Smooth muscle cell (in vitro differentiated cells): ENCODE measurements at regions not wholly inside any gene's neighbourhood (a gene's known extent, or its start where the extent isn't known, plus 50 kb on each side); places are given as distances from the start of the nearest gene placed in this dataset.

Source experiments
- DNase-seq: peaks from one replicate; lab custom pipeline; 2025; ENCODE audit not compliant: unreplicated experiment; lab: John Stamatoyannopoulos, UW
- H2AFZ ChIP-seq: fragments of 200-600 bp; sonication (generic); 2 replicates; pipeline ENCODE4 v1.6.0; 2016; ENCODE audit warnings: antibody characterized with exemption, low read depth, mild to moderate bottlenecking
- H3F3A ChIP-seq: fragments of 200-600 bp; sonication (generic); 2 replicates; pipeline ENCODE4 v1.6.0; 2017; ENCODE audit warnings: antibody characterized with exemption, low read depth
- H3K27ac ChIP-seq: fragments of 200-600 bp; sonication (generic); 2 replicates; pipeline ENCODE4 v1.5.1; 2016; ENCODE audit warnings: low read depth, mild to moderate bottlenecking
- H3K27me3 ChIP-seq: fragments of 200-600 bp; sonication (generic); 2 replicates; pipeline ENCODE4 v1.6.1; 2016; ENCODE audit warnings: low read depth, mild to moderate bottlenecking
- H3K36me3 ChIP-seq: fragments of 200-600 bp; sonication (generic); 2 replicates; pipeline ENCODE4 v1.5.1; 2016; ENCODE audit warnings: low read depth
- H3K4me1 ChIP-seq: fragments of 200-600 bp; sonication (generic); 2 replicates; pipeline ENCODE4 v1.5.1; 2016; ENCODE audit warnings: low read depth
- H3K4me2 ChIP-seq: fragments of 200-600 bp; sonication (generic); 2 replicates; pipeline ENCODE4 v1.6.0; 2016; ENCODE audit warnings: mild to moderate bottlenecking
- H3K4me3 ChIP-seq: fragments of 200-600 bp; sonication (generic); 2 replicates; pipeline ENCODE4 v1.5.1; 2016; ENCODE audit warnings: mild to moderate bottlenecking
- H3K79me2 ChIP-seq: fragments of 200-600 bp; sonication (generic); 2 replicates; pipeline ENCODE4 v1.6.0; 2016; ENCODE audit warnings: low read depth, mild to moderate bottlenecking
- H3K9ac ChIP-seq: fragments of 200-600 bp; sonication (generic); 2 replicates; pipeline ENCODE4 v1.6.0; 2016; ENCODE audit warnings: low read depth
- H3K9me3 ChIP-seq: fragments of 200-600 bp; sonication (generic); replicated peaks from 2 replicates; pipeline ENCODE4 v1.5.1; 2016; ENCODE audit warnings: low read depth
- H4K20me1 ChIP-seq: fragments of 200-600 bp; sonication (generic); 2 replicates; pipeline ENCODE4 v1.6.0; 2016; ENCODE audit warnings: low read depth
- WGBS: methylation state at CpG from one replicate; pipeline ENCODE4 v1.1.7; 2016; ENCODE audit warnings: low lambda C conversion rate; 5-methylcytosine and 5-hydroxymethylcytosine counted together
- TF ChIP-seq, protein P1 (sequence below): fragments of 200-600 bp; sonication (generic); IDR thresholded peaks from 2 replicates; pipeline ENCODE4 v1.5.1; 2017; ENCODE audit warnings: borderline replicate concordance, mild to moderate bottlenecking, antibody characterized with exemption; ENCODE audit not compliant: insufficient read depth, poor library complexity, severe bottlenecking

DNA sequence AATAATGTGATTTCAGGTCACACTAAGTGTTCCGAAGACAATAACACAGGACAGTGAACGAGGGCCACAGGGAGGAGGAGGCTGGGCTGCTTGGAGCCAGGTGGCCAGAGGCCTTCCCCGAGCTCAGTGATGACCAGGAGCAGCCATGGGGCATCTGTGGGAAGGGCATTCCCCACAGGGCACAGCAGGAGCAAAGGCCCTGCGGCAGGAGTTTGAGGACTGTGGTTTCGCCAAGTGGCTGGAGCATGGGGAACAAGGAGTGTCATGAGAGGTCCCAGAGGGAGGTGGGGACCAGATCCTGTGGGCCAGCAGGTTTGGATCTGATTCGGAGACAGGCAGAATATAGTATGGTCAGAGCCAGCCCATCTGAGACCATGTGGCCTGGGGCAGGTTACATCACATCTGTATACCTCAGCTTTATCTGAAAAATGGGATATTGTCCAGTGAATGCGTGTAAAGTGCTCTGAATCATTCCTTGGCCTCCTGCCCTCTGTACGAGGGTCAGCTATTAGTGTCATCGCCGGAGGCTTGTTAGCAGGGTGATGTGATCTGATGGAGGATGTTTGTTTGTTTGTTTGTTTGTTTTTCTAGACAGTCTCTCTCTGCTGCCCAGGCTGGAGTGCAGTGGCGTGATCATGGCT lies 176.8 kb downstream of the KATNIP start:
- no peak for DNase-seq
- 95% methylated on average over 11 of the region's 11 CpGs for WGBS

DNA sequence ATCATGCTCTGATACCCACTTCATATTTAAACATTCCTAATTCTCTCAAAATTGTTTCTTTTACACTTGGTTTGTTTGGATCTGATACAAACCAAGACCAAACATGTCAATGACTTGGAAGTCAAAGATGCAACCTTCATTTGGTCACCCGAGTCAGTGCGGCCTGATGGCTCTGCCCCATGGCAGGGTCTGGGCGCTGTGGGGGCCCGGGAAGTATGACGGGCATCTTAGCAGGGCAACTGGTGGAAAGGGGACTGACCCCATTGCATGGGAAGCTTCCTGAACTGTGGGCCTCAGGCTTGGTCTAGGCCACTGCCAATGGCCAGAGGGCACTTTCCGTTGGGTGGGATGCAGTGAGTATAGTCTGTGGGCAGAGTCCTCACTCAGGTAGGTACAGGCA lies 178.0 kb downstream of the KATNIP start:
- Histone ChIP-seq H3K4me2 (no peak overlapping the region), H3K79me2 (no peaks in the 10 kb centered on the region), H3K27me3 (no peaks in the 10 kb centered on the region), H3K4me1 (peaks cover 9% of the 10 kb centered on the region), H4K20me1 (no peaks in the 10 kb centered on the region), H3K27ac (no peak overlapping the region), H3K36me3 (no peaks in the 10 kb centered on the region), H3K4me3 (no peak overlapping the region), H3F3A (no peaks in the 10 kb centered on the region), H3K9ac (no peak overlapping the region), H3K9me3 (no peaks in the 10 kb centered on the region), H2AFZ (no peak overlapping the region)
- no peak for DNase-seq
- WGBS, result 96% methylated on average over 6 of the region's 6 CpGs
- TF ChIP-seq, protein P1, sequence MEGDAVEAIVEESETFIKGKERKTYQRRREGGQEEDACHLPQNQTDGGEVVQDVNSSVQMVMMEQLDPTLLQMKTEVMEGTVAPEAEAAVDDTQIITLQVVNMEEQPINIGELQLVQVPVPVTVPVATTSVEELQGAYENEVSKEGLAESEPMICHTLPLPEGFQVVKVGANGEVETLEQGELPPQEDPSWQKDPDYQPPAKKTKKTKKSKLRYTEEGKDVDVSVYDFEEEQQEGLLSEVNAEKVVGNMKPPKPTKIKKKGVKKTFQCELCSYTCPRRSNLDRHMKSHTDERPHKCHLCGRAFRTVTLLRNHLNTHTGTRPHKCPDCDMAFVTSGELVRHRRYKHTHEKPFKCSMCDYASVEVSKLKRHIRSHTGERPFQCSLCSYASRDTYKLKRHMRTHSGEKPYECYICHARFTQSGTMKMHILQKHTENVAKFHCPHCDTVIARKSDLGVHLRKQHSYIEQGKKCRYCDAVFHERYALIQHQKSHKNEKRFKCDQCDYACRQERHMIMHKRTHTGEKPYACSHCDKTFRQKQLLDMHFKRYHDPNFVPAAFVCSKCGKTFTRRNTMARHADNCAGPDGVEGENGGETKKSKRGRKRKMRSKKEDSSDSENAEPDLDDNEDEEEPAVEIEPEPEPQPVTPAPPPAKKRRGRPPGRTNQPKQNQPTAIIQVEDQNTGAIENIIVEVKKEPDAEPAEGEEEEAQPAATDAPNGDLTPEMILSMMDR, result no peak

More for the DNA sequence above, 176.8 kb downstream of the KATNIP start:
- Histone ChIP-seq H3K9ac (no peak overlapping the region), H2AFZ (no peak overlapping the region), H3K27me3 (no peaks in the 10 kb centered on the region), H3F3A (no peaks in the 10 kb centered on the region), H3K9me3 (no peaks in the 10 kb centered on the region), H3K4me2 (no peak overlapping the region), H3K4me1 (peaks cover 9% of the 10 kb centered on the region), H3K36me3 (no peaks in the 10 kb centered on the region), H3K79me2 (no peaks in the 10 kb centered on the region), H3K27ac (no peak overlapping the region), H3K4me3 (no peak overlapping the region), H4K20me1 (no peaks in the 10 kb centered on the region)
- TF ChIP-seq, protein P1, result no peak

GRCh38 chr16:27728691-27729090 lies 178.7 kb downstream of the KATNIP start:
- Histone ChIP-seq H3K4me2 (no peak overlapping the region), H3K9me3 (no peaks in the 10 kb centered on the region), H2AFZ (no peak overlapping the region), H3K27me3 (no peaks in the 10 kb centered on the region), H3K4me3 (no peak overlapping the region), H4K20me1 (no peaks in the 10 kb centered on the region), H3K4me1 (peaks cover 6% of the 10 kb centered on the region), H3K79me2 (no peaks in the 10 kb centered on the region), H3K36me3 (no peaks in the 10 kb centered on the region), H3K9ac (no peak overlapping the region), H3F3A (no peaks in the 10 kb centered on the region), H3K27ac (no peak overlapping the region)
- TF ChIP-seq, protein P1, result no peak
- no peak for DNase-seq
- WGBS, result 100% methylated on average over 3 of the region's 3 CpGs
